Adrenal gland (tissue), 5 donors: ENCODE measurements at regions not wholly inside any gene's neighbourhood (a gene's known extent, or its start where the extent isn't known, plus 50 kb on each side); places are given as distances from the start of the nearest gene placed in this dataset.

ENCODE experiments used
- POLR2A ChIP-seq, 2 donors: fragments of 450-650 bp; IDR thresholded peaks; one replicate each; pipeline ENCODE4 v1.6.1; 2017; ENCODE audit warnings: antibody characterized with exemption in 2 of 2, mild to moderate bottlenecking in 2 of 2, moderate library complexity in 1 of 2
- TF ChIP-seq, protein P1 (sequence below), 6 experiments: fragments of 450-650 bp in 4 of 6; fragments of 200-600 bp in 2 of 6; sonication (generic) in 1 of 6; IDR thresholded peaks; 1 replicate in 5 of 6; 2 replicates in 1 of 6; pipeline versions ENCODE4 v1.5.1 to v1.8.0; 2016 to 2021; ENCODE audit warnings: antibody characterized with exemption in 6 of 6, mild to moderate bottlenecking in 2 of 6, moderate library complexity in 1 of 6
- donor health status: DM: no; HTN: no; CAD: no.

DNA sequence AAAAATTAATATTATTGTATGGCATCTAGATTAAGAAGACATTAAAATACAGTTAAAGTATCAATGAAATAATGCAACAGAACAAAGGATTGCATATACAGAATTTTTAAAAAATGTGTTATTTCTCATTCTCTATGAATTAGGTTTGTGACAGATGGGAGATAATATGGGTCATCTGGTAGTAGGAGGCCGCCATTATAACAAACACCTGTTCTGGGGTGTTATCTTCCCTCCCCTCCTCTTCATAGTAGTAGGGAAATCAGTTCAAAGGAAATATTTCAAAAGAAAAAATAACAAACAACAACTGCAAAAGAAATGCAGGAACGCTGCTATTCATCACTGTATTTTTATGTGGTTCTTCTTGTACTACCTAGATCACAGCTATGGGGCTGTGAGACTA lies 187.0 kb upstream of the ATP2B1 start:
- no peak for TF ChIP-seq POLR2A (IDR thresholded peaks at IDR 0.05)
- TF ChIP-seq, protein P1, sequence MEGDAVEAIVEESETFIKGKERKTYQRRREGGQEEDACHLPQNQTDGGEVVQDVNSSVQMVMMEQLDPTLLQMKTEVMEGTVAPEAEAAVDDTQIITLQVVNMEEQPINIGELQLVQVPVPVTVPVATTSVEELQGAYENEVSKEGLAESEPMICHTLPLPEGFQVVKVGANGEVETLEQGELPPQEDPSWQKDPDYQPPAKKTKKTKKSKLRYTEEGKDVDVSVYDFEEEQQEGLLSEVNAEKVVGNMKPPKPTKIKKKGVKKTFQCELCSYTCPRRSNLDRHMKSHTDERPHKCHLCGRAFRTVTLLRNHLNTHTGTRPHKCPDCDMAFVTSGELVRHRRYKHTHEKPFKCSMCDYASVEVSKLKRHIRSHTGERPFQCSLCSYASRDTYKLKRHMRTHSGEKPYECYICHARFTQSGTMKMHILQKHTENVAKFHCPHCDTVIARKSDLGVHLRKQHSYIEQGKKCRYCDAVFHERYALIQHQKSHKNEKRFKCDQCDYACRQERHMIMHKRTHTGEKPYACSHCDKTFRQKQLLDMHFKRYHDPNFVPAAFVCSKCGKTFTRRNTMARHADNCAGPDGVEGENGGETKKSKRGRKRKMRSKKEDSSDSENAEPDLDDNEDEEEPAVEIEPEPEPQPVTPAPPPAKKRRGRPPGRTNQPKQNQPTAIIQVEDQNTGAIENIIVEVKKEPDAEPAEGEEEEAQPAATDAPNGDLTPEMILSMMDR (IDR thresholded peaks at IDR 0.05), result no peak
